ENCODE measurements at regions not wholly inside any gene's neighbourhood (a gene's known extent, or its start where the extent isn't known, plus 50 kb on each side); places are given as distances from the start of the nearest gene placed in this dataset.
"Not testable (repeated sequence)": the region's sequence is repeated elsewhere in the genome, so short reads cannot be mapped to it uniquely, and the experiment has no call there.

- intact Hi-C loops (cut with micrococcal nuclease), result loop anchor here (2.0 kb wide), 1 partner anchor 15 kb away; no protein-coding TSS in a partner anchor
Measured at GRCh38 chr2:163122257-163122656, 283.7 kb upstream of the KCNH7 start.

GRCh38 chr2:163121483-163121882 is 282.9 kb upstream of the KCNH7 start:
- intact Hi-C loops (cut with micrococcal nuclease), result no loop called here

GRCh38 chr2:163119966-163120365 is 281.4 kb upstream of the KCNH7 start:
- intact Hi-C loops (cut with micrococcal nuclease), result no loop called here

GRCh38 chr2:163086940-163087339 is 248.4 kb upstream of the KCNH7 start:
- intact Hi-C loops (cut with micrococcal nuclease), result no loop called here

GRCh38 chr2:163085366-163086024 is 246.9 kb upstream of the KCNH7 start:
- intact Hi-C loops (cut with micrococcal nuclease), result not testable (repeated sequence)

GRCh38 chr2:163081754-163082153 is 243.2 kb upstream of the KCNH7 start:
- intact Hi-C loops (cut with micrococcal nuclease), result no loop called here

- intact Hi-C loops (cut with micrococcal nuclease), result no loop called here
Measured at GRCh38 chr2:163077241-163077640, 238.7 kb upstream of the KCNH7 start.

GRCh38 chr2:163066085-163066484 is 227.5 kb upstream of the KCNH7 start:
- intact Hi-C loops (cut with micrococcal nuclease), result no loop called here

- intact Hi-C loops (cut with micrococcal nuclease), result no loop called here
Measured at GRCh38 chr2:163062524-163062923, 224.0 kb upstream of the KCNH7 start.

- intact Hi-C loops (cut with micrococcal nuclease), result no loop called here
Measured at GRCh38 chr2:163046615-163047014, 208.0 kb upstream of the KCNH7 start.

GRCh38 chr2:163045830-163046229 is 207.3 kb upstream of the KCNH7 start:
- intact Hi-C loops (cut with micrococcal nuclease), result no loop called here

- intact Hi-C loops (cut with micrococcal nuclease), result no loop called here
Measured at GRCh38 chr2:163044114-163044513, 205.5 kb upstream of the KCNH7 start.

GRCh38 chr2:163043201-163043600 is 204.6 kb upstream of the KCNH7 start:
- intact Hi-C loops (cut with micrococcal nuclease), result no loop called here

- intact Hi-C loops (cut with micrococcal nuclease), result no loop called here
Measured at GRCh38 chr2:163039266-163039665, 200.7 kb upstream of the KCNH7 start.

- intact Hi-C loops (cut with micrococcal nuclease), result no loop called here
Measured at GRCh38 chr2:163028807-163029206, 190.2 kb upstream of the KCNH7 start.

- intact Hi-C loops (cut with micrococcal nuclease), result not testable (repeated sequence)
Measured at GRCh38 chr2:163026136-163026775, 187.7 kb upstream of the KCNH7 start.

GRCh38 chr2:163016882-163017281 is 178.3 kb upstream of the KCNH7 start:
- intact Hi-C loops (cut with micrococcal nuclease), result not testable (repeated sequence)

- intact Hi-C loops (cut with micrococcal nuclease), result no loop called here
Measured at GRCh38 chr2:163011000-163011399, 172.4 kb upstream of the KCNH7 start.

GRCh38 chr2:163008642-163009041 is 170.1 kb upstream of the KCNH7 start:
- intact Hi-C loops (cut with micrococcal nuclease), result no loop called here

- intact Hi-C loops (cut with micrococcal nuclease), result no loop called here
Measured at GRCh38 chr2:162994718-162995117, 156.2 kb upstream of the KCNH7 start.

GRCh38 chr2:162992828-162993227 is 154.3 kb upstream of the KCNH7 start:
- intact Hi-C loops (cut with micrococcal nuclease), result no loop called here

- intact Hi-C loops (cut with micrococcal nuclease), result no loop called here
Measured at GRCh38 chr2:162989507-162989906, 150.9 kb upstream of the KCNH7 start.

GRCh38 chr2:162974771-162975170 is 136.2 kb upstream of the KCNH7 start:
- intact Hi-C loops (cut with micrococcal nuclease), result no loop called here

Measured in T-helper 2 cell treated with Interferon-gamma antibody and Interleukin-4, amounts not matched to agents 100 ng/mL and 5 ng/mL, for 36 hours (primary cell).